ENCODE measurements at regions not wholly inside any gene's neighbourhood (a gene's known extent, or its start where the extent isn't known, plus 50 kb on each side); places are given as distances from the start of the nearest gene placed in this dataset.
"Not testable (repeated sequence)": the region's sequence is repeated elsewhere in the genome, so short reads cannot be mapped to it uniquely, and the experiment has no call there.

- no peak for DNase-seq (ENCODE audit: low read depth)
Observed at GRCh38 chr6:141492521-141493284, 640.0 kb upstream of the GJE1 start.

GRCh38 chr6:141491684-141492083 lies 641.0 kb upstream of the GJE1 start:
- DNase-seq (ENCODE audit: low read depth) = no peak

- DNase-seq (ENCODE audit: low read depth) = no peak
Observed at GRCh38 chr6:141490982-141491381, 641.7 kb upstream of the GJE1 start.

- DNase-seq (ENCODE audit: low read depth) = no peak
Observed at GRCh38 chr6:141488488-141488887, 644.2 kb upstream of the GJE1 start.

GRCh38 chr6:141486942-141487341 lies 645.8 kb upstream of the GJE1 start:
- no peak for DNase-seq (ENCODE audit: low read depth)

GRCh38 chr6:141484711-141485110 lies 648.0 kb upstream of the GJE1 start:
- no peak for DNase-seq (ENCODE audit: low read depth)

GRCh38 chr6:141483598-141484061 lies 649.1 kb upstream of the GJE1 start:
- peak; percentile 96 for DNase-seq (ENCODE audit: low read depth)

- DNase-seq (ENCODE audit: low read depth) = no peak
Observed at GRCh38 chr6:141482796-141483597, 649.7 kb upstream of the GJE1 start.

GRCh38 chr6:141475259-141475658 lies 657.5 kb upstream of the GJE1 start:
- DNase-seq (ENCODE audit: low read depth) = no peak

GRCh38 chr6:141472162-141472928 lies 660.4 kb upstream of the GJE1 start:
- no peak for DNase-seq (ENCODE audit: low read depth)

- DNase-seq (ENCODE audit: low read depth) = no peak
Observed at GRCh38 chr6:141470810-141471209, 661.9 kb upstream of the GJE1 start.

GRCh38 chr6:141467881-141468280 lies 664.8 kb upstream of the GJE1 start:
- no peak for DNase-seq (ENCODE audit: low read depth)

GRCh38 chr6:141467041-141467440 lies 665.7 kb upstream of the GJE1 start:
- no peak for DNase-seq (ENCODE audit: low read depth)

- DNase-seq (ENCODE audit: low read depth) = no peak
Observed at GRCh38 chr6:141464896-141465295, 667.8 kb upstream of the GJE1 start.

GRCh38 chr6:141464490-141464889 lies 668.2 kb upstream of the GJE1 start:
- DNase-seq (ENCODE audit: low read depth) = peak; percentile 63

- DNase-seq (ENCODE audit: low read depth) = no peak
Observed at GRCh38 chr6:141463237-141463977, 669.3 kb upstream of the GJE1 start.

GRCh38 chr6:141460743-141461484 lies 671.8 kb upstream of the GJE1 start:
- no peak for DNase-seq (ENCODE audit: low read depth)

GRCh38 chr6:141460245-141460644 lies 672.5 kb upstream of the GJE1 start:
- DNase-seq (ENCODE audit: low read depth) = not testable (repeated sequence)

GRCh38 chr6:141457984-141458383 lies 674.7 kb upstream of the GJE1 start:
- not testable (repeated sequence) for DNase-seq (ENCODE audit: low read depth)

- DNase-seq (ENCODE audit: low read depth) = no peak
Observed at GRCh38 chr6:141452354-141452686, 680.4 kb upstream of the GJE1 start.
